A549 (cell line): ENCODE measurements at regions not wholly inside any gene's neighbourhood (a gene's known extent, or its start where the extent isn't known, plus 50 kb on each side); places are given as distances from the start of the nearest gene placed in this dataset.
"Not testable (repeated sequence)": the region's sequence is repeated elsewhere in the genome, so short reads cannot be mapped to it uniquely, and the experiment has no call there.

Experiments used
- ATAC-seq, 2 experiments: fragments of 200-7000 bp in 1 of 2; fragments of >200 bp in 1 of 2; cut with Nextera tagmentation in 1 of 2; cut with Tn5 transposase in 1 of 2; 3 replicates each; pipeline versions ENCODE4 v1.8.0 to v1.9.1; 2018 to 2020; ENCODE audit warnings: mild to moderate bottlenecking in 1 of 2, moderate library complexity in 1 of 2
- CTCF ChIA-PET: fragments of 300-600 bp; sonication (Branson Sonifier 250); formaldehyde crosslinking; extraction: SDS; loops from one replicate; lab custom pipeline; 2021; ENCODE audit warnings: antibody characterized with exemption, inconsistent platforms; lab: Yijun Ruan, JAX
- POLR2A ChIA-PET: fragments of 350-600 bp; formaldehyde crosslinking; extraction: SDS; loops from one replicate; lab custom pipeline; 2021; ENCODE audit warnings: antibody characterized with exemption, inconsistent platforms; lab: Yijun Ruan, JAX
- DNase-seq, 2 experiments: peaks; one replicate each; pipeline versions ENCODE4 v3.0.0 to v3.0.0-alpha.2; 2011 to 2016; ENCODE audit warnings: low read depth in 1 of 2, low spot score in 1 of 2
- FAIRE-seq: peaks from 2 replicates; lab custom pipeline; 2011; peaks lifted over from hg19 to GRCh38; lab: Jason Lieb, UNC
- H3K27ac ChIP-seq, 2 experiments: fragments of >200 bp; sonication (Bioruptor Twin); formaldehyde crosslinking; 3 replicates each; pipeline ENCODE4 v1.5.1; 2016 to 2017
- H3K4me1 ChIP-seq: fragments of >200 bp; sonication (Bioruptor Twin); formaldehyde crosslinking; 3 replicates; pipeline ENCODE4 v1.6.1; 2016
- H3K4me2 ChIP-seq: fragments of >200 bp; sonication (Bioruptor Twin); formaldehyde crosslinking; 3 replicates; pipeline ENCODE4 v1.6.1; 2016
- H3K4me3 ChIP-seq: fragments of >200 bp; sonication (Bioruptor Twin); formaldehyde crosslinking; 3 replicates; pipeline ENCODE4 v1.5.1; 2016
- H3K9me3 ChIP-seq: fragments of >200 bp; sonication (Bioruptor Twin); formaldehyde crosslinking; 3 replicates; pipeline ENCODE4 v1.6.1; 2016
- ATOH8 ChIP-seq: fragments of 250-450 bp; sonication (Bioruptor Pico); IDR thresholded peaks from 2 replicates; pipeline ENCODE4 v1.5.0; 2020; ENCODE audit warnings: low read depth, mild to moderate bottlenecking, moderate library complexity
- CBX2 ChIP-seq: fragments of 200-600 bp; sonication (generic); IDR thresholded peaks from 2 replicates; pipeline ENCODE4 v1.6.1; 2016; ENCODE audit warnings: low read depth, mild to moderate bottlenecking, borderline replicate concordance
- CBX8 ChIP-seq: fragments of 200-600 bp; sonication (generic); IDR thresholded peaks from 2 replicates; pipeline ENCODE4 v1.6.1; 2016
- CEBPB ChIP-seq, 2 experiments: fragments of >200 bp in 1 of 2; sonication (Bioruptor Twin) in 1 of 2; formaldehyde crosslinking in 1 of 2; IDR thresholded peaks; 2 replicates each; pipeline ENCODE4 v1.6.1; 2012 to 2016
- CHD2 ChIP-seq: fragments of 150-350 bp; IDR thresholded peaks from 2 replicates; pipeline ENCODE4 v1.6.1; 2014; ENCODE audit warnings: low read length; ENCODE audit not compliant: partially characterized antibody
- CHD4 ChIP-seq: fragments of 200-600 bp; sonication (generic); IDR thresholded peaks from 2 replicates; pipeline ENCODE4 v1.6.1; 2016; ENCODE audit warnings: antibody characterized with exemption, mild to moderate bottlenecking, borderline replicate concordance
- EHMT2 ChIP-seq: fragments of 200-600 bp; sonication (generic); IDR thresholded peaks from 2 replicates; pipeline ENCODE4 v1.6.1; 2016; ENCODE audit warnings: antibody characterized with exemption, low read depth, mild to moderate bottlenecking, moderate library complexity
- EP300 ChIP-seq, 2 experiments: fragments of >200 bp; sonication (Bioruptor Twin); formaldehyde crosslinking; IDR thresholded peaks; 2 replicates in 1 of 2; 3 replicates in 1 of 2; pipeline ENCODE4 v1.6.1; 2016 to 2017
- FOSB ChIP-seq: fragments of 250-450 bp; sonication (Bioruptor Pico); IDR thresholded peaks from 2 replicates; pipeline ENCODE4 v1.5.0; 2020; ENCODE audit warnings: mild to moderate bottlenecking, moderate library complexity
- FOSL2 ChIP-seq, 2 experiments: fragments of 450-650 bp in 1 of 2; fragments of >200 bp in 1 of 2; sonication (Bioruptor Twin) in 1 of 2; formaldehyde crosslinking; IDR thresholded peaks; 2 replicates each; pipeline versions ENCODE4 v1.5.0 to v1.6.1; 2016 to 2020; ENCODE audit warnings: mild to moderate bottlenecking in 1 of 2, moderate library complexity in 1 of 2
- JUNB ChIP-seq: fragments of >200 bp; sonication (Bioruptor Twin); formaldehyde crosslinking; IDR thresholded peaks from 2 replicates; pipeline ENCODE4 v1.6.1; 2016
- KDM1A ChIP-seq: fragments of 200-600 bp; sonication (generic); IDR thresholded peaks from 2 replicates; pipeline ENCODE4 v1.6.1; 2016; ENCODE audit warnings: low read depth, mild to moderate bottlenecking
- MAX ChIP-seq: IDR thresholded peaks from 2 replicates; pipeline ENCODE4 v1.6.1; 2012
- MAZ ChIP-seq: fragments of 150-350 bp; IDR thresholded peaks from 2 replicates; pipeline ENCODE4 v1.6.1; 2014; ENCODE audit warnings: antibody characterized with exemption, low read depth, low read length, borderline replicate concordance
- PHF8 ChIP-seq: fragments of 200-600 bp; sonication (generic); IDR thresholded peaks from 2 replicates; pipeline ENCODE4 v1.6.1; 2016; ENCODE audit warnings: low read depth, mild to moderate bottlenecking, antibody characterized with exemption, moderate library complexity, borderline replicate concordance
- POLR2AphosphoS2 ChIP-seq: conservative IDR thresholded peaks from 2 replicates; pipeline ENCODE4 v1.6.1; 2012; ENCODE audit warnings: low read length, improper control_type of control experiment, inconsistent platforms
- RARB ChIP-seq: fragments of 250-450 bp; sonication (Bioruptor Pico); IDR thresholded peaks from 2 replicates; pipeline ENCODE4 v1.8.0; 2021; ENCODE audit warnings: mild to moderate bottlenecking, moderate library complexity
- TFCP2L1 ChIP-seq: fragments of 250-450 bp; sonication (Bioruptor Pico); IDR thresholded peaks from 2 replicates; pipeline ENCODE4 v1.5.0; 2021; ENCODE audit warnings: mild to moderate bottlenecking
- WGBS: methylation state at CpG from one replicate; pipeline ENCODE4 v1.1.6; 2017; ENCODE audit errors: missing lambda C conversion rate; 5-methylcytosine and 5-hydroxymethylcytosine counted together

- Histone ChIP-seq H3K9me3 (peaks cover 14% of the 10 kb centered on the region; the same call in 2 of the 3 replicates), H3K4me2 (no peak overlapping the region), H3K27ac (no peak overlapping the region), H3K4me1 (peaks cover 22% of the 10 kb centered on the region), H3K4me3 (no peak overlapping the region)
- FAIRE-seq (no peak), ATAC-seq (no peak), DNase-seq (no peak)
- POLR2A ChIA-PET: no interaction called here
- no peak for TF ChIP-seq MAZ
- no peak for TF ChIP-seq PHF8
- TF ChIP-seq ATOH8 (CRISPR knock-in tag): no peak
- no peak for TF ChIP-seq CHD2
- no peak for TF ChIP-seq CBX2
- TF ChIP-seq KDM1A: no peak
- no peak for TF ChIP-seq CBX8
- WGBS: 86% methylated on average over 6 of the region's 6 CpGs
- CTCF ChIA-PET: interaction anchor here (0.6 kb wide), 1 partner anchor 37 kb away, joined by 4 read pairs; no protein-coding TSS in a partner anchor
These were observed 245.3 kb downstream of the PARN start for GRCh38 chr16:14384745-14385144.

- DNase-seq, H3K4me3 ChIP-seq, ATAC-seq, POLR2A ChIA-PET, CTCF ChIA-PET, H3K4me2 ChIP-seq, FAIRE-seq: not testable (repeated sequence)
- Histone ChIP-seq H3K9me3 (peaks cover 14% of the 10 kb centered on the region; the same call in 2 of the 3 replicates), H3K4me1 (peaks cover 22% of the 10 kb centered on the region), H3K27ac (peak overlapping the region; percentile 68 to 71; a peak in 3 of 6 replicates)
- 91% methylated on average over 6 of the region's 6 CpGs for WGBS
These were observed 246.2 kb downstream of the PARN start for GRCh38 chr16:14383844-14384243.

GRCh38 chr16:14378689-14379467 lies 251.2 kb downstream of the PARN start:
- no peak for TF ChIP-seq FOSB
- TF ChIP-seq FOSL2 (IDR thresholded peaks at IDR 0.05): no peak
- peak; percentile 44; the same call in 1 of the 2 replicates for TF ChIP-seq FOSL2 (CRISPR knock-in tag; IDR thresholded peaks at IDR 0.05)
- TF ChIP-seq POLR2AphosphoS2: no peak
- 0 out of 2 replicates have a peak, but pooled peaks have one; percentile 28 for TF ChIP-seq JUNB
- TF ChIP-seq MAX: peak; percentile 27; the same call in 1 of the 2 replicates
- 0 out of 4 replicates have a peak, but pooled peaks of 1 of the 2 experiments have one; percentile 16 for TF ChIP-seq CEBPB (IDR thresholded peaks at IDR 0.05)
- TF ChIP-seq EP300 (IDR thresholded peaks at IDR 0.05): peak in 1 of 2 experiments; percentile 35; a peak in 1 of 5 replicates
- no peak for TF ChIP-seq TFCP2L1
- no peak for TF ChIP-seq CHD4
- no peak for TF ChIP-seq EHMT2
- TF ChIP-seq RARB (CRISPR knock-in tag): no peak
- FAIRE-seq (no peak), ATAC-seq (peak; percentile 62 to 65), DNase-seq (peak in 1 of 2 experiments; percentile 38)
- ChIA-PET POLR2A (interaction anchor here (0.7 to 0.8 kb wide), 2 partner anchors 77 to 149 kb away, joined by 3 to 5 read pairs; no protein-coding TSS in a partner anchor), CTCF (interaction anchor here (1.0 to 2.6 kb wide), 4 partner anchors 10 to 150 kb away, joined by 4 to 11 read pairs (median 4); no protein-coding TSS in a partner anchor)
- Histone ChIP-seq H3K4me1 (peaks cover 42% of the 10 kb centered on the region), H3K27ac (peak overlapping the region; percentile 71 to 86), H3K4me3 (no peak overlapping the region), H3K9me3 (no peaks in the 10 kb centered on the region; the same call in 2 of the 3 replicates), H3K4me2 (peak overlapping the region; percentile 47)
- 74% methylated on average over 17 of the region's 17 CpGs for WGBS
